ENCODE measurements at regions not wholly inside any gene's neighbourhood (a gene's known extent, or its start where the extent isn't known, plus 50 kb on each side); places are given as distances from the start of the nearest gene placed in this dataset.
A peak's percentile ranks its signal among the peaks of the same experiment; 100 is the strongest.

DNA sequence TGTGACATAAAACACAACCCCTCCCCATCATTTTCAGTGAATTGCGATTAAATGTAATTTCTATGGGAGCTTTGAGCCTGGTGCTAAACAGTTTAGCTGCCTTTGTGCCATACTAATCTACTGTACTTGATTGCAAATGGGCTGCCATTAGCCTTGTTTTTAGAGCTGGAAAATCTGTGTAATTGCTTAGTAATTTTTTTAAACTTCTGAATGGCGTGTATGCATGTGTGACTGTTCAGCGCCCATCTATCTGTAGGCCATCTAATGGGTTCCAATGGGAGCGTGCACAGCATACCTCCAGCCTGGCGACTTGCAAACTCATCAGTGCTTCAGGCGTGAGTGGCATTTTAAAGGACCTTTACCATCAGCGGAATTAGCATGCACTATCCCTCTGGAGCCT lies 142.7 kb upstream of the KIRREL3 start:
- DNase-seq (ENCODE audit: low read depth), result no peak

DNA sequence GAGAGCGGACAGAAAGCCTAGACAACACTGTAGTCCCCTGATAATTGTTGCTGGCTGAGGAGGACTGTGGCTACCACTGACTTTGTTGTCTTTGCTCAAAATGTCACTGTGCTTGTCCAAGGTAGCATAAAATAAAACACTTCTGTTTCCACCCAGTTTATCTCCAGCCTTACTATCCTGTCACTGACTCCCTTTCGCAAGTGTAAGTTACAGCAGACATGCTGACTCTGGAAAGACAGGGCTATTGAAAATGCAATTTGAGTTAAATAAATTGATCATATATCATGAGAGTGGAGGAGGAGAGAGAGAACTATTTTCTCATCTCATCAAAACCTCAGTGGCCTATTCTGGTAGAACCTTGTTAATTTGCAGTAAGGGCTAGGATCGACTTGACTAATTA lies 138.0 kb upstream of the KIRREL3 start:
- DNase-seq (ENCODE audit: low read depth), result no peak

DNA sequence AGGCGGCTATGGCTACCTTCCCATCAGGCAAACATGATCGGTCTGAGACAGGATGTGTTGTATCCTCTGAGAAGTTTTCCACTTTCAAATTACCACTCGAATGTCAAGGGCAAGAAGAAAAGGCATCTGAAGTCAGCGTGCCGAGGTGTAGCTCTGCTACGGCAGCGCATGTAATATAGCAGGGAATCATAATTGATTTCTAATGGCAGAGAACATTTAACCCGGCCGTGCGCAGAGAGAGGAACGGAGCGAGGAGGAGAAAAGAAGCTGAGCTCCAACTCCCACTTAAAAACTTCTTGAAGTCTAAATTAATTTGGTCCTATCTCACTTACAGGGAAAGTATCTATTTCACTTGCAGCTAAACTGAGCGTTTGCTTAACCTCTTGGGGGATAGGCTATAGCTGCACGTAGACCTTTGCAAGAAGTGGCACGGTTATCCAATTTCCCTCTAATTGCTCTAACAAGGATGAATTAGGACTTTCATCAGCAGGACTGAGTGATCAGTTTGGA lies 137.3 kb upstream of the KIRREL3 start:
- no peak for DNase-seq (ENCODE audit: low read depth)

DNA sequence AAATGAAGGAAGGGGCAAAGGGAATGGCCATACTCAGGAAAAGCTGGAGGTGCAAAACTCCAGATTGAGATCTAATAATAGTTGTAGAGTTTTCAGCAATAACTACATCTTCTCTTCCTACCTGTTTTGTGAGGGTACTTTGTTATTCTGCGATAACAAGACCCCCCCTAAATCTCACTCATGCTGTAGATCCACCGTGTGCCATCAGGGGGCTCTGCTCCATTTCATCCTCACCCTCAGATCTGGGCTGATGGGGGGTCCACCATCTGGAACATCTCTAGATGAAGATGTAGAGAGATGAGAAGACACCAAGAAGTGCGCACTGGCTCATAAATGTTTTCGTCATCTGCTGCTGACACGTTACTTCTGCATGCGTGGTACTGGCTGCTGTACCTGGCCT lies 135.9 kb upstream of the KIRREL3 start:
- no peak for DNase-seq (ENCODE audit: low read depth)

DNA sequence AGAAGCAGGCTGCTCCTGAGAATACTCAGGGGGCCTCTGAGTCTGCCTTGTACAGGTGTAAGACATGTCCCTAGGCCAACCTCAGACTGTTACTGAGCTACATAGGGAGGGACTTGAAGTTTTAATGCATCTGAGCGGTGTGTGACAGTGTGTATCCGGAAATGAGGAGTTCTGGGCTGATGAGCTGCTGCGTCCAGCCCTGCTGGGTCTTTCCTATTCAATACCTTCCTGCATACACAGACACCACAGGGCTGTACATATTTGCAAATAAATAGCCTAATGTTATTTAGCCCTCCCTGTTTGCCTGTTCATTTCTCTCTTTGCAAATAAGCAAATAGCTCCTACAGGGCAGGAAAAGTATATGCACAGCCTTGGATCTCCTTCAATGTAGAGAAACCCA lies 134.7 kb upstream of the KIRREL3 start:
- DNase-seq (ENCODE audit: low read depth), result no peak

DNA sequence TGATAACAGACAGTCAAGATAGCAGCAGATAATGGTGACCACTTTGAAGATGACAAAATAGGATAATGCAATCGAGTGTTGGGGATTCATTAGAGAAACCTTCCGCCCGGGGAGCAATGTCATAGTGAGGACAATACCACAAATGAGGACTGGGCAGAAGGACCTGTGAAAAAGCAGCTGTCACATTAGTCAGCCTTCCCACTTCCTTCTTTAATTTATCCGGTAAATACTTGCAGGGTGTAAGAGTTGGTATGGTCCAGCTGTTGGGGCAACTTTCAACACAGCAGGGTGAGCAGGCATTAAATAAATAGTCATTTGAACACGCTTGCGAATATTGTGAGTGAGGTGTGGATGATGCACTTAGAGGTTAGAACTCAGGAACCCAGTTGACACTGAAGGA lies 132.5 kb upstream of the KIRREL3 start:
- peak; percentile 56 for DNase-seq (ENCODE audit: low read depth)

DNA sequence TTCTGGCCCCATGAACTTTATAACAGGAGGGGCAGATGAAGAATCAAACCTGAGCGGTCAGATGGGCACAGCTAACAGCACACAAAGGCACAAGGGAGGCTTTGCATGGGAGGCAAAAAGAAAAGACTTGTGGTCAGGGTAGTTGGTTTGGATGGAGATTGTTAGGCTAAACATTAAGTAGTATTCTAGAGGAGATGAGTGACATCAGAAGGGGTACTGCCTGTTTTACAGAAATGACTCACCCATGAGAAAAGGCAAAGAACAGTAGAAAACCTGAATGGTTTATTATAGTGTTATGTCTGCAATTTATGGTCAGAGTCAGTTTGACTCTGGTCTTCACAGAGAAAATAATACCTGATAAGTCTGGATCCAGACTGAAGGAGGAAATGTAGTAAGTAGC lies 129.8 kb upstream of the KIRREL3 start:
- peak; percentile 14 for DNase-seq (ENCODE audit: low read depth)

DNA sequence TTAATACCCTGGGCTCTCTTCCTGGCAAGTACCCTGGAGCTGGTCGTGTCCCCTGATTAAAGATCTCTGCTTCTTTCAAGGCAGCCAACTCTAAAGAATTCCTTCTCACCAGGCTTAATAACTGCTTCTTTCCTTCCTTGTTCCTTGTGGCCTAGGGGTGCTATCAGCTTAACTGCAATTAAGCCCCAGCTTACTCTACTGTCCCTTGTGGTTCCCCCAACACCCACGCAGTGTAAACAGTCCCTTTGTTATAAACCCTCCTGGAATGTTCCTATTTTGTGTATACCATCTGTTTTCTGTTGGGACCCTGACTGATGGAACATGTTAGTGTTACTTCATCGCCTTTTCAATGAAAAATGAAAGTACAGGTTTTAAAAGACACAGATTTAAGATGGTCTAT lies 126.4 kb upstream of the KIRREL3 start:
- DNase-seq (ENCODE audit: low read depth), result no peak

DNA sequence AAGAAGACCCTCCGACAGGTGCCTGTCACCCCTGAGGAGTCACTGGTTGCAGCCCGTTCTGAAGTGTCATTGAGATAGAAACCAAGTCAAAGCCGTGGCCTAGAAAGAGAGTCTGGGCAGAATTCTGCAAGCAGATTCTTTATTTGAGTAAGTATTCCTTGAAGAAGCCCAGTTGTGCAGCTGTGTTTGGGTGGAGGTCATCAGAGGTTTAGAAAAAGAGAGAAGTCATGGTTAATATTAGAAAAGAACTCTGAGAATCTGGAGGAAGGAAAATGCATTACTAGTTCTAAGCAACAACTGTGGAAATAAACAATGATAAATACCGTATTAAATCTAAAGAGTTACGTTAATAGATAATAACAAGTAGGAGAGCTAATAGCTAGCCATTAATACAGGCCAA lies 118.8 kb upstream of the KIRREL3 start:
- no peak for DNase-seq (ENCODE audit: low read depth)

DNA sequence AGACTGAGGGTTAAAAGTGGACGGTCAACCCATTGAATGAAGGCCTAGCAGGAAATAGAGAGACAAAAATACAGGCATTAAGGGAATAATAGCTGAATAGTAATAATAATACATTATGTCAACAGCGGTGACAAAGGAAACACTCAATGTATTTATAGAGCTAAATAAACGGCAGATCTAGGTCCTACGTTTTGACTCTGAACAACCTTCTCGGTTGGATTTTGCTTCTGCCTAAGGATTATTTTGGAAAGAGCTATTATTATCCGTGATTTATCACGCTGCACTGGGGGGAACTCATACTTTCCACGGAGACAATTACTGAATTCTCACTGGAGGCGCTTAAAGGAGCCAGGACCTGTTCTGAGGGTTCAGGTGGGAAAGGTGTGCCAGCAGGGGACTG lies 118.2 kb upstream of the KIRREL3 start:
- DNase-seq (ENCODE audit: low read depth), result no peak

DNA sequence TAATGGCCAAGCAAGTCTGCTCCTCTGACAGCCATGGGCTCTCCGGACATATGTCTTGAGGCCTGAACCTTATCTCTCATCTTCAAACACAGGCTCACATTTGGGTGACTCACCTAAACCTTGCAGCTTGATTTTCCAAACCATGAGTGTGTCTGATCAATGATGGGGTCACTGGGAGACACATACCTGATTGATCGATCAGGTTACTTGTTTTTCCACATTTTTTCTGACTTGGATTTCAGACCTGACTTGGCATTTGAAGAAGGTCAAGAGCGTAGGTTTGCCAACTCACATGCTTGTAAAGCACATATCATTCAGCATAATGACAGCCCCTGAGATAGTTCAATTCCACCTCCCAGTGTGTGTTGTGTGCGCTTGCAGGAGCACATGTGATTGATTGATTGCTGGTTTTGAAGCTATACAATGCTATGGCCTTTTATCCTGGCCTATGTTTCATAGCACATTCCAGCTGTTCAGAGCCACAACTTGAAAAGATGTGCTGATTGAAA lies 116.7 kb upstream of the KIRREL3 start:
- no peak for DNase-seq (ENCODE audit: low read depth)

DNA sequence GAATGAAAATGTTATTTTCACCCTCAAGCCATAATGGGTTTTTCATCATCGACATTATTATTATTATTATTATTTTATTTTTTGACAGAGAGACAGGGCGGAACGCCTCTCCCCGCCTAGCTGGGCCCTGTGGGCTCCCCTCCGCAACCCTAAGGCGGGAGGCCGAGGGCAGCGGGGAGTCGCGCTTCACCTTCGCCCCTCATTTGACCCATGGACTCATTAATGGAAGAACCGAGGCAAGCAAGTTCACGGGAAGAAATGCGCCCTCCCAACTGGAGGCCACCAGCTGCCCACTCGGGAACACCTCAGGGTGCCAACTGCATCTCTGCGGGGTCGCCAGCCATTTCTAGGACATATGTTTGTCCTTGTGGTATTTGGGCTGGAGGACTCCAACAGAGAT lies 115.3 kb upstream of the KIRREL3 start:
- no peak for DNase-seq (ENCODE audit: low read depth)

DNA sequence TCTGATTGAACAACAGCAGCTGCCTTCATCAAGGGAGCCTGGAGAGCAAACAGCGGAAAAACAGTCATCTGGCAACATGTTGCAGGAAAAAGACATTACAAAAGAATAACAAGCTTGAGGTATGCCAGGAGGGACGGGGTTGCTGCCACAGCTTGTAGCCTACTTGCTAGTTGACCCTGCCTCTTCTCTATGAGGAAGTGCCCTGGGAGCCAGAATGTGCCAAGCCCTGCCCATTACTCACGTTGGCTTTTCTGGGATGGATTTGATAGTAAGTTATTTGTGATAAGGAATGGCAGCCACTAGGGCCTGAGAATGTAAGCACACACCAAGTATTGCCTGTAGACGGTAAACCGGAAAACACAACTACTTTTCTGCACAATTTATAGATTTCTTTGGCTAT lies 113.5 kb upstream of the KIRREL3 start:
- no peak for DNase-seq (ENCODE audit: low read depth)

DNA sequence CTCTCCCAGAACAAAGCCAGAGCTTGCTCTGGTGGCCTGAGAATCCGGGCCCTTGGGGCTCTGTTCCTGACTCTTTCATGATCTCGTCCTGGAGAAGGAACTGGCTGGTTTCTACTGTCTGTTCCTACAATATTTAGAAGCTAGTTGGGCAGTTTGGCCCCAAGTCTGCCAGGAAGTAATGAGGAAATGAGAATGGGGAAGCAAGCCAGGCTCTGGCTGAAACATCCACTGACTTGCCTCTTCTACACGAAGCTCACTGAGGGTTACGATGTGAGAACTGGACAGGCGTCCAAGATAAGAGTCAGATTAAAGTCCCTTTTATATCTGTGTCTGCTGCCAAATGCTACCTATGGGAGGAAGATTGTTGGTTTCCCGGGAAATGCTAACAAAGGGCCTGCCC lies 110.0 kb upstream of the KIRREL3 start:
- DNase-seq (ENCODE audit: low read depth), result no peak

DNA sequence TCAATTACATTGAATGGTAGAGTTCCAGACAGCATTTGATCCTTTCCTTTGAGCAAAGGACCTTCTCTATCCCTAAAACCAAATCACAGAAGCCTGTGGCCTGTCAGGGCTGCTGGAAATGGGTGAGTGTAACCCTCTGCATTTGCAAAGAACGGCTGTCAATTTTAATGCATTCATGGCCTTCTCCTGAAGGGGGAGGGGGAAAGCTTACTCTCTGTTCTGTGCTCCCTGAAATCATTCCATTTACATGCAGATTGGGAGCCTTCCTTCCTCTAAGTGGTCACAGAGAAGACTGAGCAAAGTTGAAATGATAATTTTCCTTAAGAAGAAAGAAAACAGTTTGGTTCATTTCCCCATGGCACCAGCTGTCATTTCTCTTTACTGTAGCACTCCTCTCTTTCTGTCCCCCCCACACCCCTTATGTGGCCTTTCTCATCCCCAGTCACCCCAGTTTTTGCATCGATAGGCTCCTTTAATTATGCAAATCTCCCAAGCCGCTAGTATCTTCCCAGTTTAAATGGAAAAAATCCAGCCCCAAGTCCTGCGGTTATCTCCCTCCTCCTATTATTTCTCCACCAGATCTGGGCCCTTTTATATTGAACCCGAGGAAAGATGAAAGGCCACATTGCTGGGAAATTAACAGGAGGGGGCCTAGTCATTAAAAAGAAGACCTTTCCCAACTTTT lies 109.4 kb upstream of the KIRREL3 start:
- no peak for DNase-seq (ENCODE audit: low read depth)

DNA sequence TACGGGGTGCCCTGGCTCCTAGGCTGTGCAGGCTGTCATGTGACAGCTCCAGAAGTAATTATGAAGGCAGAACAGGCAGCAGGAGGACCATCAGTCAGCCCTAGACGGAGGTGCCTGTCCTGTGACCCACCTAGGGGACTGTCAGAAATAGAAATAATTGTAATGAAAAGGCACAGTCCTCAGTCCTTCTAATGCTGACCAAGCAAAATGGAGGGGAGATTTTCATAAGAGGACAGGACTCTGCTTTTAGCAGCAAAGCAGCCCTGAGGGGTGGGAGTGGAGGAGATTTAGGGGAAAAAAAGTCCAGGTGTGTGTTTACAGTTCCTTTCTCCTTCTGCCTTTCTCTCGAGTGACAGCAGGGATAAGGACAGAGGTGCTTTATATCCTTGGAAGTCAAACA lies 108.3 kb upstream of the KIRREL3 start:
- DNase-seq (ENCODE audit: low read depth), result no peak

DNA sequence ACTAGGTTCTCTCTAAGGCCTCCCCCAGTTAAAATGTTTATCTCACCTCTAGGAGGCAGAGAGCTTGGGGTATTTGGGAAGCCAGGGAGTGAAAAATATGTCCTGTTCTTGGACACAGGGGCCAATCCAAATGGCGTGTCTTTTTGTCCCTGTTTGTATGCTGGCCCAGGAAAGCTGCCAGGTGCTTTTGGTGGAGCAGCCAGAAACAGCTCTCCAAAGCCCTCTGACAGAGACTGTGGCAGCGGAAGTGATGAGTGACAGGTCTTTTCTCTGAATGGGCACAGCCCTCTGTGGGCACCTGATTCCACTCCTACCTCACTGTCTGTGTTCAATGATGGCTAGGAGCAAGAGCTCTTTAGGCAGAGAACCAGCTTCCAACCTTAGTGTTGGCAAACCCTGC lies 106.4 kb upstream of the KIRREL3 start:
- DNase-seq (ENCODE audit: low read depth), result no peak

DNA sequence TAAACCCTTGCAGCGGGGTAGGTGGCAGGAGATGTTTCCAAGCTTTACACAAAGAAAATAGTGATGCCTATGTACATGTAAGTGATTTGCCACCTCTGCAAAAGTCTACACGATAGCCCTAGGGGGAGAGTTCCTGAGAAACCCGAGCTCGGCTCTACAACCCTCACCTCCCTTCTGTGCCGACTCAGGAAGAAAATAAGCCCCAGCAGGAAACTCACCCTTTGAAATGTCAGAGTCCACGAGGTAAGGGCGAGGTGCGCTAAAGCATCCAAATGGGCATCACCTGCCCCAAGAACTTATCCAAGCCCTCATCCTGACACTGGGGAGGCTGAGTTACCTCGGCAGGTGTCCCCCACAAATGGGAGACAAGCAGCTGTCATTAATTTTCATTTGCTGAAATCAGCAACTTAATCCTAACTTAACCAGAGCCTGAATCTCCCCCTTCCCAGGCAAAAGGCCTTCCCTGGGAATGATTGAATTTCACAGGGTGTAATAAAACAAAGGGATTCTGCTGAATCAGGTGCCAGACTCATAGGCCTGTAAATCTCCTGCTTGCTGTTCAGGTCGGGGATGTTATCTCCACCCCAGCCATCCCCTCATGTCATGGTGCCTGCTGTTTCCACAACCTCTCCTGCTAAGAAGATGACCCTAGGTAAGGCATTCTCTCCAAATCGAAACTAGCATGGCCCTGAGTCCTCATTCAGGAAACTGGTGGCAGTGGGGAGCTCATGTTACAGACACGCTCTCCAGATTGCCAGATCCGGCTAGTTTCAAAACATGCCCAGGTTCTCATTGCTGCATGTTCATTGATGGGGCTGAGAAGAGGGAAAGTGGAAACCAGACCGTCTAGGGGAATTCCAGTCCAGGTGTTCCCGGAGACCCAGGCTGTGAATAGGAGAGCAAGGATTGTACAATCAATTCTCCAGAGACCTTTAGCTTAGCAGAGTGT lies 105.3 kb upstream of the KIRREL3 start:
- peak; percentile 72 for DNase-seq (ENCODE audit: low read depth)

DNA sequence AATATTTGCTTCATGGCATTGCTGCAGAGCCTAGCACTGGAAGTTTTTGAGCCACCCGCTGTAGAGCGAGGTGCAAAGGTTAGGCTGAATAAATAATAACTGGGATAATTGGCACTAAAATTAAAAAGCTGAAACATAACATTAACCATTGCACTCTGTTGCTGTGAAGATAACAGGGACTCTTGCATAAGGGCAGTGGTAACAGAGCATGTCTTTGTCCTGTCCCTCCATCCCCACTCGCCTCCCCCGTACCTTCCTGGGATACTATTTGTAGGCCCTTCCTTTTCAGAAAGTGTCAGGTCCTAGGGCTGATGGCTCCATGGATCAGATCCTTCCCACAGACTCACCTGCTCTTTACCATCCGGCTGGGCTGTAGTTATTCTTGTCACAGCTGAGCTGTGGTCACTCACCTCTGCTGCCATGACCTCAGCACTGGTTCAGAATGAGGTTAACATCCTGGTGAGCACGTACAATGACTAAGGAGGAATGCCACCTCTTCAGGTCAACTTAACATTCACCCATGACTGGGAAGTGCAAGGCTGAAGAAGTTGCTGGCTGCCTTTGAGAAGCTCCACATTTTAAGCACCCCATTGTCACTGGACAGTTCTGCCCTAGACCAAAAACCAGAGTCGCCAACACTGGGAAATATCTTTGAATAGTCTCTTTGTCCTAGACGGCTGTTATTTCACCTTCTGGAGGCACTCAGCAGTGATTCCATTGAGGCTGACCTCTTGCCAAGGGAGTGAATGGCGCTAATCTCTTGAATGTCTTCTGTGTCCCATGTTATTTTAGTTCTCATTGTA lies 103.2 kb upstream of the KIRREL3 start:
- no peak for DNase-seq (ENCODE audit: low read depth)

DNA sequence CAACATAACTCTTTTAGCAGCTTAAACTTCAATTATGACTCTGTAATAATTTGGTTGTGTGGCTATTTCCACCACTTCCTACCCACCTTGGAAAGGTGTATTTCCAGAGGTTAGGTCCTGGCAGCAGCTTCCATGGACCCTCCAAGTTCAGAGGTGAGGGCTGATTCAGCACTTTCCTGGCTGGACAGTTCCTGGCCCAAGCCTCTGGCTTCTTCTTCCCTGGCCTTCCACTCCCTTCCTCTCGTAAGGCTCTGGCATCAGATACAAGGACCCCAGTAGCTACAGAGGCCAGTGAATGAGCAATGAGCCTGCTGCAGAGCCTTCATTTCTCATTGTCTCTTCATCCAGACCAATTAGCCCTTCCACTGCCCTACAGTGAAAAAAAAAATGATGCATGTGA lies 98.1 kb upstream of the KIRREL3 start:
- DNase-seq (ENCODE audit: low read depth), result no peak

DNA sequence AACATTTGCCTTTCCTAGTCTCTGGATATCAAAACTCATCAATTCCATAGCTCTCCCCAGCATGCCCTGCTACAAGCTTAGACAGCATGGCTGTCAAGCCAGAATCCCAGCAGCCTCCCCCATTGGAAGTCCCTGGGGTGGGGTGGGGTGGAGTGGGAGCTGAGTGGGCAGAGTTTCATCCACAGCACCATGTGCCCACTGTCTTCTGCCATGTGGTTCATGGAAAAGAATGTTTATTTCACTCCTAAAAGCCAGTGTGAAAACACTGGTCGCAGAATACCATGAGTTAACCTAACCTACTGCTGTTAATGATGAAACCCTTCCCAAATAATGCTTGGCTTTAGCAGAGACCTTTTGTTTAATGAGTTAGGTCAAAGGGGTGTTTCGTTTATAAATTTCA lies 80.2 kb upstream of the KIRREL3 start:
- no peak for DNase-seq (ENCODE audit: low read depth)

DNA sequence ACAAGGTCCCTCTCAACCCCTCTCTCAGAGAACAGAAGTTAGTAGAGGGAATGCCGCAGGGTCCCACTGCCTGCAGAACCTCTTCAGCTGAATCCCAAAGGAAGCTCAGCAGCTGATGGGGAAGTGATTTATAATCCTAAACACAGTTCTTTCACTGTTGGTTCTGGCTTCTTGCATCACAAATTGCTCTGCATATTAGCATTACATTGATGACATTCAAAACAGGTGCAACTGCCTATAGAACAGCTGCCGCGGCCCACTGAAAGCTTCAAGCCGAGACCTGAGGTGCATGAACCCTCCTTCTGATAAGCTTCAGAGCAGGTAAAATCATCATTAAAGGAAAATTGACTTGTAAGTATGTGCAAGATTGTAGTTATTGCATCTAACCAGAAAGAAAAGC lies 75.2 kb upstream of the KIRREL3 start:
- DNase-seq (ENCODE audit: low read depth), result no peak

Data from Daoy (cell line).